Stomach (tissue), 4 donors: ENCODE measurements at regions not wholly inside any gene's neighbourhood (a gene's known extent, or its start where the extent isn't known, plus 50 kb on each side); places are given as distances from the start of the nearest gene placed in this dataset.

Experiments
- CTCF ChIP-seq, 7 experiments: fragments of 450-650 bp in 4 of 7; fragments of 200-600 bp in 3 of 7; sonication (generic) in 3 of 7; IDR thresholded peaks; one replicate each; pipeline ENCODE4 v1.5.1; 2016 to 2019; ENCODE audit warnings: antibody characterized with exemption in 7 of 7, control low read depth in 2 of 7, mild to moderate bottlenecking in 1 of 7
- POLR2AphosphoS5 ChIP-seq, 3 donors: sonication (generic); formaldehyde crosslinking; IDR thresholded peaks; one replicate each; pipeline ENCODE4 v1.6.1; 2016; ENCODE audit warnings: antibody characterized with exemption in 3 of 3

- TF ChIP-seq CTCF (IDR thresholded peaks at IDR 0.05) (no peak), POLR2AphosphoS5 (IDR thresholded peaks at IDR 0.05) (no peak)
These were observed 340.6 kb downstream of the CAAP1 start for GRCh38 chr9:26551971-26552370.
